ENCODE measurements at regions not wholly inside any gene's neighbourhood (a gene's known extent, or its start where the extent isn't known, plus 50 kb on each side); places are given as distances from the start of the nearest gene placed in this dataset.

DNA sequence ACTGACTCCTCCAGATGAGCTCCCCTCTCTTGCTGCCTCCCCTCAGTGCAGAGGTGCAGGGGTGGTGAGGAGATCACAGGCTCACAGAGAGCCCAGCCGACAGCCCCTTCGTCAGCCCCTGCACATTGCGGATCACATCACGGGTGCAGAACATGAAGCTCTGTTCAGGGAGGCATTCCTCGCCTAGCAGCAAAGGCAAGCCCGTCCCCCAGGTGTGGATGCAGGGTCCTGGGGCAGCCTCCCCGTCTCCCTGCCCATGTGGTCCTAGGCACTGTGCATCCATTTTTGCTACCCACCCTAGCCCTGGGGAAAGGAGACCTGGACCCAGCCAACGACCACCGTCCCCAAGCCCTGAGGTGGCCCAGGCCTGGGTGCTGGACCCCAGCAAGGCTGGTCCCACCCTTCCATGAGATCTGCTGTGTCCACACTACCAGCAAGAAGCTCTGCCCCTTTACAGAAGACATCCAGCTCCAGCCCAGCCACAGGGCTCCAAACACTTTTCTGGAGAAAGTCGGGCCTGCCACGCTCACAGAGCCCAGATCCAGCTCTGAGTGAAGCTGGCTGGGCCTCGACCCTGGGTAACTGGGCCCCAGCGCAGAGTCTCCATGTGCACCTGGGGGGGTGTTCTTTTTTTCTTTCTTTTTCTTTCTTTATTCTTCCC is 248.7 kb downstream of the NPHP4 start:
- ATAC-seq (no peak), DNase-seq (no peak)
- no peak overlapping the region for H3K9ac ChIP-seq (ENCODE audit: low read length)
- H2AFZ ChIP-seq (ENCODE audit: low read length): no peak overlapping the region
- H3K4me3 ChIP-seq (ENCODE audit: low read length): no peak overlapping the region
- no peak for TF ChIP-seq EZH2phosphoT487 (IDR thresholded peaks at IDR 0.05; ENCODE audit: borderline replicate concordance, low read length)
- TF ChIP-seq EZH2 (IDR thresholded peaks at IDR 0.05; ENCODE audit: low read length, unreplicated experiment): no peak
- TF ChIP-seq, protein P1, sequence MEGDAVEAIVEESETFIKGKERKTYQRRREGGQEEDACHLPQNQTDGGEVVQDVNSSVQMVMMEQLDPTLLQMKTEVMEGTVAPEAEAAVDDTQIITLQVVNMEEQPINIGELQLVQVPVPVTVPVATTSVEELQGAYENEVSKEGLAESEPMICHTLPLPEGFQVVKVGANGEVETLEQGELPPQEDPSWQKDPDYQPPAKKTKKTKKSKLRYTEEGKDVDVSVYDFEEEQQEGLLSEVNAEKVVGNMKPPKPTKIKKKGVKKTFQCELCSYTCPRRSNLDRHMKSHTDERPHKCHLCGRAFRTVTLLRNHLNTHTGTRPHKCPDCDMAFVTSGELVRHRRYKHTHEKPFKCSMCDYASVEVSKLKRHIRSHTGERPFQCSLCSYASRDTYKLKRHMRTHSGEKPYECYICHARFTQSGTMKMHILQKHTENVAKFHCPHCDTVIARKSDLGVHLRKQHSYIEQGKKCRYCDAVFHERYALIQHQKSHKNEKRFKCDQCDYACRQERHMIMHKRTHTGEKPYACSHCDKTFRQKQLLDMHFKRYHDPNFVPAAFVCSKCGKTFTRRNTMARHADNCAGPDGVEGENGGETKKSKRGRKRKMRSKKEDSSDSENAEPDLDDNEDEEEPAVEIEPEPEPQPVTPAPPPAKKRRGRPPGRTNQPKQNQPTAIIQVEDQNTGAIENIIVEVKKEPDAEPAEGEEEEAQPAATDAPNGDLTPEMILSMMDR (conservative IDR thresholded peaks at IDR 0.05; ENCODE audit: low read depth, low read length): no peak
- intact Hi-C loops (cut with micrococcal nuclease): no loop called here
- H3K27me3 ChIP-seq (ENCODE audit: low read length): peaks cover 81% of the 10 kb centered on the region
- H3K36me3 ChIP-seq (ENCODE audit: low read depth, low read length): no peaks in the 10 kb centered on the region
- H3K79me2 ChIP-seq (ENCODE audit: low read length): no peaks in the 10 kb centered on the region
- H3K9me2 ChIP-seq (replicated peaks; ENCODE audit: low read length): no peaks in the 10 kb centered on the region
- no peak overlapping the region for H3K27ac ChIP-seq (ENCODE audit: low read length)
- POLR2A ChIA-PET (ENCODE audit: unreplicated experiment): no interaction called here
- no TSS peak for BruUV-seq (replicated peaks)
- CTCF ChIA-PET: no interaction called here
- no peaks in the 10 kb centered on the region for H3K4me1 ChIP-seq (ENCODE audit: insufficient read depth, low read length)
- no peaks in the 10 kb centered on the region for H3F3A ChIP-seq (ENCODE audit: low read length, unreplicated experiment)
- H4K20me1 ChIP-seq (ENCODE audit: low read length): no peaks in the 10 kb centered on the region
- no peak overlapping the region for H3K4me2 ChIP-seq (ENCODE audit: low read length)
- no peaks in the 10 kb centered on the region for H3K9me3 ChIP-seq (ENCODE audit: low read length)

DNA sequence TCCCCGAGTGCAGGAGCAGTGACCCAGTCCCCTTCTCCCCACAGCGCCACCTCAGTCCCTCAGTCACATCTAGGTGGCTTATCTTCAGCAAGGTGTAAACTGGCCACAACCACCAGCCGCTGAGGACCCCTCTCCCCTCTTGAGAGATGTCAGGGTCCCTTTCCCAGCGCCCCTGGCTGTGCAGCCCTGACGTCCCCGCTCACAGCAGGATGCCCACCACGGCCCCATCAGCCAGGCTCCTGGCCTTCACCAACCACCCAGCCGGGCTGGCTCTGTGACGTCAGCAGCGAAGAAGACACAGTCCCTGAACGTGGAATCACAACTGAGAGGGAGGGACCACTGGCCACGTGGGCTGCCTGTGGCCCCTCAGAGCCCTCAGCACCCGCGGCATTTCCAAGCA is 249.4 kb downstream of the NPHP4 start:
- no peak overlapping the region for H3K27ac ChIP-seq (ENCODE audit: low read length)
- no peaks in the 10 kb centered on the region for H3K9me2 ChIP-seq (replicated peaks; ENCODE audit: low read length)
- no peaks in the 10 kb centered on the region for H4K20me1 ChIP-seq (ENCODE audit: low read length)
- H3F3A ChIP-seq (ENCODE audit: low read length, unreplicated experiment): no peaks in the 10 kb centered on the region
- ATAC-seq: no peak
- CTCF ChIA-PET: no interaction called here
- no peaks in the 10 kb centered on the region for H3K9me3 ChIP-seq (ENCODE audit: low read length)
- H2AFZ ChIP-seq (ENCODE audit: low read length): no peak overlapping the region
- no peaks in the 10 kb centered on the region for H3K36me3 ChIP-seq (ENCODE audit: low read depth, low read length)
- TF ChIP-seq, protein P1 (conservative IDR thresholded peaks at IDR 0.05; ENCODE audit: low read depth, low read length): no peak
- TF ChIP-seq EZH2phosphoT487 (IDR thresholded peaks at IDR 0.05; ENCODE audit: borderline replicate concordance, low read length) (no peak), EZH2 (IDR thresholded peaks at IDR 0.05; ENCODE audit: low read length, unreplicated experiment) (no peak)
- H3K4me1 ChIP-seq (ENCODE audit: insufficient read depth, low read length): no peaks in the 10 kb centered on the region
- BruUV-seq (replicated peaks): no TSS peak
- no peak overlapping the region for H3K9ac ChIP-seq (ENCODE audit: low read length)
- POLR2A ChIA-PET (ENCODE audit: unreplicated experiment): no interaction called here
- intact Hi-C loops (cut with micrococcal nuclease): no loop called here
- no peak for DNase-seq
- no peaks in the 10 kb centered on the region for H3K79me2 ChIP-seq (ENCODE audit: low read length)
- H3K4me3 ChIP-seq (ENCODE audit: low read length): no peak overlapping the region
- no peak overlapping the region for H3K4me2 ChIP-seq (ENCODE audit: low read length)
- peaks cover 75% of the 10 kb centered on the region for H3K27me3 ChIP-seq (ENCODE audit: low read length)

DNA sequence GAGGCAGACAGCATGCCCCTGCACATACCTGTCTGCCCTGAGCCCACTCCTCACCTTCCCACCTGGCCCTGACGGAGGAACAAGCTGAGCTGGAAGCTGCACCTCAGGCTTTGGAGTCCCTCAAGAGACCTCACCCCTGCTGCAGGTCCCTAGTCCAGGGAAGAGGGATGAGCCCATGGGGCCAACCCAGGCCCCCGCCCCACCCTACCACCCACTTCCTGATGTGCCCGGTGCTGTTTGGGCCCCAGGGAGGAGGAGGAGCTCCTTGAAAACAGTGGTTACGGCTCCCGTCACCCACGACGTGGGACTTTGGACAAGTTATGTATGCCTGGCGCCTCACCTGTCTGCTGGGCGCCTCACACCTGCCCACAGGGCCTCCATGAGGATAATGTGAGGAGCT is 250.2 kb downstream of the NPHP4 start:
- H3F3A ChIP-seq (ENCODE audit: low read length, unreplicated experiment): no peaks in the 10 kb centered on the region
- TF ChIP-seq EZH2 (IDR thresholded peaks at IDR 0.05; ENCODE audit: low read length, unreplicated experiment): no peak
- TF ChIP-seq EZH2phosphoT487 (IDR thresholded peaks at IDR 0.05; ENCODE audit: borderline replicate concordance, low read length): no peak
- TF ChIP-seq, protein P1 (conservative IDR thresholded peaks at IDR 0.05; ENCODE audit: low read depth, low read length): no peak
- H3K4me2 ChIP-seq (ENCODE audit: low read length): no peak overlapping the region
- no peak for DNase-seq
- no peaks in the 10 kb centered on the region for H3K4me1 ChIP-seq (ENCODE audit: insufficient read depth, low read length)
- ChIA-PET CTCF (no interaction called here), POLR2A (ENCODE audit: unreplicated experiment) (no interaction called here)
- no peaks in the 10 kb centered on the region for H3K36me3 ChIP-seq (ENCODE audit: low read depth, low read length)
- no peak overlapping the region for H2AFZ ChIP-seq (ENCODE audit: low read length)
- no peak overlapping the region for H3K4me3 ChIP-seq (ENCODE audit: low read length)
- no peaks in the 10 kb centered on the region for H4K20me1 ChIP-seq (ENCODE audit: low read length)
- H3K27me3 ChIP-seq (ENCODE audit: low read length): peaks cover 78% of the 10 kb centered on the region
- ATAC-seq: no peak
- no peaks in the 10 kb centered on the region for H3K9me3 ChIP-seq (ENCODE audit: low read length)
- intact Hi-C loops (cut with micrococcal nuclease): no loop called here
- H3K27ac ChIP-seq (ENCODE audit: low read length): no peak overlapping the region
- BruUV-seq (replicated peaks): no TSS peak
- no peaks in the 10 kb centered on the region for H3K9me2 ChIP-seq (replicated peaks; ENCODE audit: low read length)
- no peaks in the 10 kb centered on the region for H3K79me2 ChIP-seq (ENCODE audit: low read length)
- H3K9ac ChIP-seq (ENCODE audit: low read length): no peak overlapping the region
